ENCODE measurements at regions not wholly inside any gene's neighbourhood (a gene's known extent, or its start where the extent isn't known, plus 50 kb on each side); places are given as distances from the start of the nearest gene placed in this dataset.

DNA sequence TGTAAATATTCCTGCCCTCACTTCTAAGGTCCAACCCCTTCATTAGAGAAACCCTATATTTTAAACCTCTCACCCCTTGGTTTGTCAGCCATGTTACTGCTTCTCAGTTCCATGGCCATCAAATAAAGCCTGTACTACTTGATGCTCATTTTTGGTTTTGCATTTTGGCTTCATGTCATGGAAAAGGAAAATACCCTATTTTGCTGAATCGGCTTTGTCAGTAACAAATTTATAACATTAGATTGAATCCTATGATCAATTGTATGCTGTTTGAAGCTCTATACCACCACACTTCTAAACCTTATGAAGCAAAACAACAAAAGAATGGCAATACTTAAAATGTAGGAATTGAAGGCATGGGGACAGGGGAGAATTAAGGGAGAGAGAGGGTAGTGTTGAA lies 333.1 kb downstream of the ETV1 start:
- Histone ChIP-seq H3K4me1 (ENCODE audit: control insufficient read depth, extremely low read depth, insufficient read depth, low read length) (no peaks in the 10 kb centered on the region), H3K79me2 (ENCODE audit: control insufficient read depth, insufficient read depth, low read length) (no peaks in the 10 kb centered on the region), H2AFZ (ENCODE audit: low read depth, low read length) (no peak overlapping the region), H3K4me3 (replicated peaks in 1 of 3; ENCODE audit: insufficient read depth in 1 of 3, low read depth in 1 of 3, low read length in 3 of 3) (no peak overlapping the region), H3K9ac (replicated peaks; ENCODE audit: extremely low read depth, insufficient read depth, low read length) (no peak overlapping the region), H3K27ac (ENCODE audit: insufficient read depth, low read depth, low read length) (no peak overlapping the region), H3K27me3 (ENCODE audit: control insufficient read depth in 2 of 2, insufficient read depth in 2 of 2, low read length in 2 of 2) (no peaks in the 10 kb centered on the region), H3K4me2 (ENCODE audit: insufficient read depth, low read length) (no peak overlapping the region), H4K20me1 (replicated peaks; ENCODE audit: control insufficient read depth, extremely low read depth, insufficient read depth, low read length) (no peaks in the 10 kb centered on the region), H3K36me3 (ENCODE audit: control insufficient read depth in 2 of 2, extremely low read depth in 1 of 2, insufficient read depth in 2 of 2, low read length in 2 of 2) (no peaks in the 10 kb centered on the region), H3K9me1 (replicated peaks; ENCODE audit: control insufficient read depth, extremely low read depth, insufficient read depth, low read length) (no peaks in the 10 kb centered on the region), H3K9me3 (replicated peaks; ENCODE audit: control insufficient read depth, insufficient read depth, low read length) (no peaks in the 10 kb centered on the region)
- BruUV-seq (replicated peaks), result no TSS peak
- ChIA-PET CTCF (no interaction called here), POLR2A (no interaction called here)
- FAIRE-seq (no peak), DNase-seq (ENCODE audit: low read depth, low spot score) (no peak)
- dilution Hi-C loops (cut with MboI; ENCODE audit: extremely low pct_ligation_motif_present, low sequenced_read_pairs), result no loop called here
- no peak for TF ChIP-seq POLR2AphosphoS5 (IDR thresholded peaks at IDR 0.05; ENCODE audit: insufficient read depth, low read depth, low read length)
- TF ChIP-seq, protein P1, sequence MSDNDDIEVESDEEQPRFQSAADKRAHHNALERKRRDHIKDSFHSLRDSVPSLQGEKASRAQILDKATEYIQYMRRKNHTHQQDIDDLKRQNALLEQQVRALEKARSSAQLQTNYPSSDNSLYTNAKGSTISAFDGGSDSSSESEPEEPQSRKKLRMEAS (IDR thresholded peaks at IDR 0.05; ENCODE audit: insufficient read depth, insufficient read length), result no peak
- TF ChIP-seq EZH2 (IDR thresholded peaks at IDR 0.05; ENCODE audit: borderline replicate concordance, low read depth, low read length, severe bottlenecking), result no peak
- TF ChIP-seq, protein P2, sequence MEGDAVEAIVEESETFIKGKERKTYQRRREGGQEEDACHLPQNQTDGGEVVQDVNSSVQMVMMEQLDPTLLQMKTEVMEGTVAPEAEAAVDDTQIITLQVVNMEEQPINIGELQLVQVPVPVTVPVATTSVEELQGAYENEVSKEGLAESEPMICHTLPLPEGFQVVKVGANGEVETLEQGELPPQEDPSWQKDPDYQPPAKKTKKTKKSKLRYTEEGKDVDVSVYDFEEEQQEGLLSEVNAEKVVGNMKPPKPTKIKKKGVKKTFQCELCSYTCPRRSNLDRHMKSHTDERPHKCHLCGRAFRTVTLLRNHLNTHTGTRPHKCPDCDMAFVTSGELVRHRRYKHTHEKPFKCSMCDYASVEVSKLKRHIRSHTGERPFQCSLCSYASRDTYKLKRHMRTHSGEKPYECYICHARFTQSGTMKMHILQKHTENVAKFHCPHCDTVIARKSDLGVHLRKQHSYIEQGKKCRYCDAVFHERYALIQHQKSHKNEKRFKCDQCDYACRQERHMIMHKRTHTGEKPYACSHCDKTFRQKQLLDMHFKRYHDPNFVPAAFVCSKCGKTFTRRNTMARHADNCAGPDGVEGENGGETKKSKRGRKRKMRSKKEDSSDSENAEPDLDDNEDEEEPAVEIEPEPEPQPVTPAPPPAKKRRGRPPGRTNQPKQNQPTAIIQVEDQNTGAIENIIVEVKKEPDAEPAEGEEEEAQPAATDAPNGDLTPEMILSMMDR (IDR thresholded peaks at IDR 0.05; ENCODE audit: extremely low read depth in 1 of 2, insufficient read depth in 1 of 2, low read depth in 1 of 2, low read length in 2 of 2), result no peak
- TF ChIP-seq MYC (IDR thresholded peaks at IDR 0.05; ENCODE audit: low read depth, low read length), result no peak
- TF ChIP-seq POLR2A (IDR thresholded peaks at IDR 0.05; ENCODE audit: low read depth, low read length), result no peak
- no peak for TF ChIP-seq FOS (IDR thresholded peaks at IDR 0.05; ENCODE audit: borderline replicate concordance, insufficient read depth, low read length)
- intact Hi-C loops (cut with micrococcal nuclease), result no loop called here

DNA sequence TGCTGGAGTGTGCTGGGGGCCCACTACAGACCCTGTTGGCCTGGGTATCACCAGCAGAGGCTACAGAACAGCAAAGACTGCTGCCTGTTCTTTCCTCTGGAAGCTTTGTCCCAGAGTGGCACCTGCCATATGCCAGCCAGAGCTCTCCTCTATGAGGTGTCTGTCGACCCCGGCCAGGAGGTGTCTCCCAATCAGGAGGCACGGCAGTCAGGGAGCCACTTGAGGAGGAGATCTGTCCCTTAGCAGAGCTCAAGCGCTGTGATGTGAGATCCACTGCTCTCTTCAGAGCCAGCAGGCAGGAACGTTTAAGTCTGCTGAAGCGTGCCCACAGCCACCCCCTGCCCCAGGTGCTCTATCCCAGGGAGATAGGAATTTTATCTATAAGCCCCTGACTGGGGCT lies 316.2 kb downstream of the ETV1 start:
- H4K20me1 ChIP-seq (replicated peaks; ENCODE audit: control insufficient read depth, extremely low read depth, insufficient read depth, low read length), result no peaks in the 10 kb centered on the region
- H3K4me2 ChIP-seq (ENCODE audit: insufficient read depth, low read length), result no peak overlapping the region
- intact Hi-C loops (cut with micrococcal nuclease) (no loop called here), dilution Hi-C loops (cut with MboI; ENCODE audit: extremely low pct_ligation_motif_present, low sequenced_read_pairs) (no loop called here)
- DNase-seq (ENCODE audit: low read depth, low spot score) (no peak), FAIRE-seq (no peak)
- H3K79me2 ChIP-seq (ENCODE audit: control insufficient read depth, insufficient read depth, low read length), result no peaks in the 10 kb centered on the region
- H3K4me1 ChIP-seq (ENCODE audit: control insufficient read depth, extremely low read depth, insufficient read depth, low read length), result no peaks in the 10 kb centered on the region
- no peak overlapping the region for H2AFZ ChIP-seq (ENCODE audit: low read depth, low read length)
- TF ChIP-seq, protein P2 (IDR thresholded peaks at IDR 0.05; ENCODE audit: extremely low read depth in 1 of 2, insufficient read depth in 1 of 2, low read depth in 1 of 2, low read length in 2 of 2), result no peak
- TF ChIP-seq EZH2 (IDR thresholded peaks at IDR 0.05; ENCODE audit: borderline replicate concordance, low read depth, low read length, severe bottlenecking) (no peak), GATA2 (IDR thresholded peaks at IDR 0.05; ENCODE audit: insufficient read depth, insufficient read length, low read depth, low read length) (no peak), JUN (IDR thresholded peaks at IDR 0.05; ENCODE audit: borderline replicate concordance, insufficient read depth, insufficient read length, low read depth) (no peak), FOS (IDR thresholded peaks at IDR 0.05; ENCODE audit: borderline replicate concordance, insufficient read depth, low read length) (no peak)
- TF ChIP-seq, protein P1 (IDR thresholded peaks at IDR 0.05; ENCODE audit: insufficient read depth, insufficient read length), result no peak
- BruUV-seq (replicated peaks), result no TSS peak
- H3K9ac ChIP-seq (replicated peaks; ENCODE audit: extremely low read depth, insufficient read depth, low read length), result no peak overlapping the region
- no peak overlapping the region for H3K27ac ChIP-seq (ENCODE audit: insufficient read depth, low read depth, low read length)
- H3K4me3 ChIP-seq (replicated peaks in 1 of 3; ENCODE audit: insufficient read depth in 1 of 3, low read depth in 1 of 3, low read length in 3 of 3), result no peak overlapping the region
- H3K9me3 ChIP-seq (replicated peaks; ENCODE audit: control insufficient read depth, insufficient read depth, low read length), result no peaks in the 10 kb centered on the region
- H3K9me1 ChIP-seq (replicated peaks; ENCODE audit: control insufficient read depth, extremely low read depth, insufficient read depth, low read length), result no peaks in the 10 kb centered on the region
- ChIA-PET CTCF (no interaction called here), POLR2A (no interaction called here)
- no peaks in the 10 kb centered on the region for H3K36me3 ChIP-seq (ENCODE audit: control insufficient read depth in 2 of 2, extremely low read depth in 1 of 2, insufficient read depth in 2 of 2, low read length in 2 of 2)
- H3K27me3 ChIP-seq (ENCODE audit: control insufficient read depth in 2 of 2, insufficient read depth in 2 of 2, low read length in 2 of 2), result no peaks in the 10 kb centered on the region

Measured in endothelial cell of umbilical vein (primary cell).